Muscle layer of duodenum (tissue), 2 donors: ENCODE measurements at regions not wholly inside any gene's neighbourhood (a gene's known extent, or its start where the extent isn't known, plus 50 kb on each side); places are given as distances from the start of the nearest gene placed in this dataset.
A peak's percentile ranks its signal among the peaks of the same experiment; 100 is the strongest.

Source experiments
- H3K27ac ChIP-seq: one replicate; pipeline ENCODE4 v1.7.0; 2013; ENCODE audit warnings: mild to moderate bottlenecking, low read length
- H3K27me3 ChIP-seq: one replicate; pipeline ENCODE4 v1.7.0; 2013; ENCODE audit warnings: low read depth, mild to moderate bottlenecking, control low read depth, low read length
- H3K36me3 ChIP-seq, 2 donors: one replicate each; pipeline ENCODE4 v1.7.0; 2013; ENCODE audit warnings: low read length in 2 of 2, control low read depth in 1 of 2, mild to moderate bottlenecking in 1 of 2; ENCODE audit not compliant: insufficient read depth in 2 of 2, control insufficient read depth in 1 of 2
- H3K4me1 ChIP-seq, 2 donors: one replicate each; pipeline ENCODE4 v1.7.0; 2013; ENCODE audit warnings: low read length in 2 of 2, mild to moderate bottlenecking in 2 of 2, control low read depth in 1 of 2, moderate library complexity in 1 of 2; ENCODE audit not compliant: insufficient read depth in 2 of 2, control insufficient read depth in 1 of 2
- H3K4me3 ChIP-seq, 2 donors: one replicate each; pipeline ENCODE4 v1.7.0; 2013; ENCODE audit warnings: low read length in 2 of 2, low read depth in 1 of 2, mild to moderate bottlenecking in 1 of 2
- H3K9me3 ChIP-seq, 2 donors: one replicate each; pipeline ENCODE4 v1.7.0; 2013; ENCODE audit warnings: low read length in 2 of 2, control low read depth in 1 of 2, mild to moderate bottlenecking in 1 of 2; ENCODE audit not compliant: control insufficient read depth in 1 of 2
- donor health status: healthy.

DNA sequence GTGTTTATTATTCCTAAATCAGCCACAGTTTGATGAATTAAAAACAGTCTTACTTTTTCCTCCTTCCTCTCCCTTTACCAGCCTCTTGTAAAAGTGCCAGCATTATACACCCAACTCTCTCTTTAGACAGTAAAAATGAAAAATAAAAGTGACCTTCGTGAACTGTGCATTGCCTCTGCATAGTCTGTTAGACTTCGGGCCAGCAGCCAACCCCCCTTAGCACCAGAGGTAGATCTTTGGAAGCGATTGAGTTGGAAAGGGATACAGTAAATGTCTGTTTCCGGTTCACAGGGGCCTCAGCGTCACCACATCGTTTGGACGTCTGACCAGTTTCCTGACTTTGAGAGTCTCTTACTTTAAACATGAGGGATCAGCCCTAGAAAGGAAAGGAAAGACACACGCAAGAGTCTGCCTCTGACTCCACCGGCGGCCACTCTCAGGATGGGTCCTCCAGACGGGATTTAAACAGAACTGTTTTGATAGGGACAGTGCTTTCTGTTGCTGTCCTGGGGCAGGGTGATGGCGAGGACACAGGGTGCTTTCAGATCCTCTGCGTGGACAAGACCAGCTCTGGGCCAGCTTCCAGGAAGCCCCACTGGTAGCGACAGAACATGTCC is 206.6 kb upstream of the PREP start:
- H3K4me3 ChIP-seq = no peak overlapping the region

DNA sequence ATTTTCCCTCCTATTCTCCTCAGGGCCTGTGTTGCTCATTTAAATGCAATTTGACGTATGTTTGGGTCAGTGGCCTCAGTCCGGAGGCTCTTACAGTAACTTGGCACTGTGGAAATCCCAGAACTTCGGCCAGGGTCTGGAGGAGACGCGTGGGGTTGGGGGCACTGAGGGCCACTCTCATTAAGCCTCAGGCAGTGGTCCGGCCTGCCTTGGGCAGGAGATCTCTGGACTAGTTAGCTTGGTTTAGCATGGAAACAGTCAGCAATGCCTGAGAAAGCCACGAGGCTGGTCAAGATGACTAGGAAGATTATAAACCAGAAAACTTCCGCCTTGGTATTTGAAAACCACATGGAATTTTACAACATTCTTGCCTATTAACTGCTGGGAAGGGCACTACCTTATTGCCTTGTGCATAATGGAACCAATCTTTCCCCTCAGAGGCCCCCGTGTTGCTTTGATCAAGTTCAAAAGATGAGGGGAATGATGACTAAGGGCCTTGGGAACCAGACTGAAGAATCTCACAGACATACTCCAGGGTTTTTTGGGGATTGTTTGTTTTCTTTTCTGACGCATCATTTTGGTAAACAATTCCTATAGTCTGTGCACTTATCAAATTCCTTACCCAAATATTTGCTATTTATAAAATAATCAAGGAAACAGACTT is 206.0 kb upstream of the PREP start:
- Histone ChIP-seq H3K27ac (no peak overlapping the region), H3K9me3 (no peaks in the 10 kb centered on the region), H3K36me3 (no peaks in the 10 kb centered on the region), H3K27me3 (no peaks in the 10 kb centered on the region), H3K4me3 (no peak overlapping the region), H3K4me1 (peaks cover 0 to 7% of the 10 kb centered on the region in 2 donors)

More for the DNA sequence above, 206.6 kb upstream of the PREP start:
- Histone ChIP-seq H3K9me3 (no peaks in the 10 kb centered on the region), H3K36me3 (no peaks in the 10 kb centered on the region), H3K27ac (peak overlapping the region; percentile 33), H3K27me3 (no peaks in the 10 kb centered on the region), H3K4me1 (peaks cover 0 to 2% of the 10 kb centered on the region in 2 donors)

DNA sequence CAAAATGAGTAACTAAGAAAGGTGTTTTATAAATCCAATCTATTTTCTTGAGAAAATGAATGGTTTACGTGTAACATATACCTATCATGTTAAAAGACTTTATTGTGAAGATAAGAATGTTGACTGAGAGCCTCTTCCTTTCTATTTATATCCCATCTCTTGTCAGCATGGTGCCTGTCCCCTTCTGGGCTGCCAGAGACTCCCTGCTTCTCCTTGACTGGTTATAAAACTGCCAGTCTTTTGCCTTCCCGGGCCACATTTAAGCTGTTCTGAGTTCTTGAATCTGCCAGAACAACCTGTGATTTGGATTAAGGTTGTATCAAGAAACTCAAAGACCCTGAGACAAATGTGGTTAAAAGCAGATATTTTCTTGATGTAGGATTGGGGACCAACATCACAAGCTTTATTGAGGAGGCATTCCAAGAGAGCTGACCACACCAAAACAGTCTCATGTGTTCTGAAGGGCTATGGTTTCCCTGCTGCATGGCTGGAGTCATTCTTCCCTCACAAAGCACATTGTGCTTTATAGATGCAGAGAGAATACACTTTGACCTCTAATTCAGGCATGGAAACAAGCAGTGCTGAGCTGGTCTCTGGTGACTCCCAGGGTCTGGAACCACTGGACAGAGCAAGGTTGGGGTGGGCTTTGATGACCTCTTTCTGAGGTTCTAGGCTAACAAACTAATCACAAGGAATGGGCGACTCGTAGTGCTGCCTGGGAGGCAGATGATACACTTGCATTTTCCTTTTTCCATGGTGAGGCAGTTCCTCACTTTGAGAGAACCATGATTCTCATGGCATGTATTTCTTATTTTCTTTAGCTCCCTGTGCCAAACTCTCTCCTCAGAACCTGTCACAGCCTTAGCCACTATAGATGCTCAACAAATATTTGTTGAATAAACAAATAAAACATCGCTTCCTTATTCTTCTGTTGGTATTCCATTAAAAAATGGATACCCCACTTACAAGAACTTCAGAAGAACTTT is 205.0 kb upstream of the PREP start:
- no peaks in the 10 kb centered on the region for H3K36me3 ChIP-seq
- no peak overlapping the region for H3K27ac ChIP-seq
- peaks cover 0 to 12% of the 10 kb centered on the region in 2 donors for H3K4me1 ChIP-seq
- no peaks in the 10 kb centered on the region for H3K27me3 ChIP-seq
- H3K4me3 ChIP-seq = no peak overlapping the region
- H3K9me3 ChIP-seq = no peaks in the 10 kb centered on the region

DNA sequence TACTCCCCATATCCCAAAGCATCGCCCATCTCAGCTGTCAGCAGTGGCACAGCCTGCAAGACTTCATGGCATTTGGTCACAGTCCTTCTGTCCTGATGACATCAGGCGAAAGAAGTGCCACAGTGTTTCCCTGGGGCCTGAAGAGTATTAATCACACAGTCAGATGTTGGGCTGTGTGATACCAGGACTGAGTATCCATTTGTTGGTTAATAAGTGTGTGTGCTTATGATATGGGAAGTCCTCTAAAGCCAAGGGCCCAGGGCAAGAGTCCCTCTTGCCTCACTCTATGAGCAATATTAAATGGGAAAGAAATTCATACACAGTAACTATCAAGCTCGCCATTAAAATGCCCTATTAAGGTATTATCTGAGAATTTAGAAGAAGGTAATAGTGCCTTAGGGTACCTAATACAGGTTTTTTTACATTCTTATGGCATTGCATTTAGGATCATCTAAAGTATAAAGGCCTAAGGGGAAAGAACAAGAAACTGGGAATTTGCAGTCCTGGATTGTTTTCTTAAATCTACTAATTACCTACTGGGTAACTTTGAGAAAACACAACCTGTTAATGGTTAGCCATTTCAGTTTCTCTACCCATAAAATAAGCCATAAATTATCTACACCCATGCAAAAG is 204.1 kb upstream of the PREP start:
- Histone ChIP-seq H3K4me1 (peaks cover under 1 to 12% of the 10 kb centered on the region in 2 donors), H3K36me3 (no peaks in the 10 kb centered on the region), H3K4me3 (no peak overlapping the region), H3K27ac (no peak overlapping the region), H3K9me3 (no peaks in the 10 kb centered on the region), H3K27me3 (no peaks in the 10 kb centered on the region)

DNA sequence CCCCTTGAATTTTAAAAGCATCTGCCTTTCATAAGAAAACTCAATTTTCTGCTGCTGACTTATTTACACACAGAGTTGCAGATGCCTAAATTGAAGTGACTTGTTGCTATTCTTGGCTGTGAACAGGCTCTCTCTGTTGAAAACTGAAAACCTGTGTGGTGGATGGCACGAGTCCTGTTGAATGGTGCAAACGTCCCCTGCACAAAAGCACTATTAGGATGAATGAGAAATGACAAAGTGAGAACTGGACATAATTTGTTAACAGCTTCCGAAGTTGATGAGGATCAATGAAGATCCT is 201.7 kb upstream of the PREP start:
- H3K4me3 ChIP-seq = peak overlapping the region in 1 of 2 donors; percentile 3
- no peaks in the 10 kb centered on the region for H3K9me3 ChIP-seq
- no peak overlapping the region for H3K27ac ChIP-seq
- H3K27me3 ChIP-seq = no peaks in the 10 kb centered on the region
- H3K4me1 ChIP-seq = peaks cover 15 to 16% of the 10 kb centered on the region in 2 donors
- H3K36me3 ChIP-seq = no peaks in the 10 kb centered on the region

DNA sequence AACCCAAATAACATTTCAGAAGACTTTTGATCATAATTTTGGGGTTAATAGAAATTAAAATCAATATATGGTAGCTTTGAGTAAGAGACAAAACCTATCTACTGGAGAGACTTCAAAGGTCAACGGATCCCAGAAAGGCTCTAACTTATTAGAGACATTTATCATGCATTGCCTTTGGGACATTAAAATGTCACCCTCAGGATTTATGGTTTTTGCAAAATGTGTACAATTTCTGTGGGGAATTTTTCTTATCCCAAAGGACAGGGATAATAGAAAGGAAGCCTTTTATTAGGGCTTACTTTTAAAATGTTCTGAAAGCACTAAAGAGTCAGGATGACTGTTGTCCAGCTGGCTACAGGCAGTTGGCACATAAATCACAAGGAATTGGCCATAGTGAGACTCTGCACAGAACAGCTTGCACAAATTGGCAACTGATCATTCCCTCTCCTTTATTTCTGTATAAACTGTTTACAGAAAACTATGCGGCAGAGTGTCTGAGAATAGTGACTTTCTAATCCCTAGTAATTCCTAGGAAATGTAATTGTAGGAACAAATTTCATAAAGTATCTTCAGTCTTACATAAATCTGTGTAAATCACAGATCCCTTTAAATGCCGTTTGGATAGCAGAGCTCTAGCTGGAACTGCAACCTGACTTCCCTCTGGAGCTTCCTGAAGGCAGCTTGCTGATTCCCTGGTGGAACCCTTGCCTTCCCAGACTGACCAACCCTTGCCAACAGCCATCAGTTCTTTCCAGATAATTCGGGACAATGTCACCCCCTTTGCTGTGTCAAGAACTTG is 201.1 kb upstream of the PREP start:
- no peak overlapping the region for H3K27ac ChIP-seq
- H3K27me3 ChIP-seq = no peaks in the 10 kb centered on the region
- H3K4me1 ChIP-seq = peaks cover 15 to 16% of the 10 kb centered on the region in 2 donors
- peak overlapping the region in 1 of 2 donors; percentile 3 for H3K4me3 ChIP-seq
- no peaks in the 10 kb centered on the region for H3K36me3 ChIP-seq
- H3K9me3 ChIP-seq = no peaks in the 10 kb centered on the region

DNA sequence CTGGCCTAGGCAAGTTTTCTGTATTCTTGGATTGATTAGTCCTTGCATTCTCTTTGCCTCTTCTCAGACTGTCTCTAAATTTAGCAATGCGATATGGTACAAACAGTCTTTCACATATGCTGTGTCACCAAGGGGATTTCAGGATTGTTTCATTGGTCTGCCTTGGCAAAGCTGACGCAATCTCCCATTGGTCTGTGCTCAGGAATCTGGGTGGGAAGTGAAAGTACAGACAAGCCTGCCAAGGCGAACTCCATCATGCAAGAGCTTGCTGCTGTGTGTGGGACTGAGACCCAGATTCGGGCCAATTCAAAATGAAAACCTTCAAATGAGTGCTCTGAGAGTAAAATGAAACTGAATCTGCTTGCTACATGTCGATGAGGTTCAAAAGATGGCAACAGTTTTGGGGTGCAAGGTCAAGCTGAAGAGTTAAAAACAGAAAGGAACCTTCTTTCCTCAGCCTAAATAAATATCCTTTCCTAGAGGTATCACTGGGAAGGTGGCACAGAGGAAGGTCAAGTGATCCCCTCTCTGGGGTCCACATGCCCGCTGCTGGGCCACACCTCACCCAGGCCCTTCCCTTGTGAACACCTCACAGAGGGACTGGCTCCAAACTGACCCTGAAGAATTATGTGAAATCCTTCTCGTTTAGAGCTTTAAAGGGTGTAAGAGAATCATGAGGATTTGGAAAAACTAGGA is 198.8 kb upstream of the PREP start:
- Histone ChIP-seq H3K9me3 (no peaks in the 10 kb centered on the region), H3K27ac (peak overlapping the region; percentile 74), H3K4me3 (peak overlapping the region; percentile 2 to 33), H3K27me3 (no peaks in the 10 kb centered on the region), H3K4me1 (peaks cover 15 to 16% of the 10 kb centered on the region in 2 donors), H3K36me3 (no peaks in the 10 kb centered on the region)

DNA sequence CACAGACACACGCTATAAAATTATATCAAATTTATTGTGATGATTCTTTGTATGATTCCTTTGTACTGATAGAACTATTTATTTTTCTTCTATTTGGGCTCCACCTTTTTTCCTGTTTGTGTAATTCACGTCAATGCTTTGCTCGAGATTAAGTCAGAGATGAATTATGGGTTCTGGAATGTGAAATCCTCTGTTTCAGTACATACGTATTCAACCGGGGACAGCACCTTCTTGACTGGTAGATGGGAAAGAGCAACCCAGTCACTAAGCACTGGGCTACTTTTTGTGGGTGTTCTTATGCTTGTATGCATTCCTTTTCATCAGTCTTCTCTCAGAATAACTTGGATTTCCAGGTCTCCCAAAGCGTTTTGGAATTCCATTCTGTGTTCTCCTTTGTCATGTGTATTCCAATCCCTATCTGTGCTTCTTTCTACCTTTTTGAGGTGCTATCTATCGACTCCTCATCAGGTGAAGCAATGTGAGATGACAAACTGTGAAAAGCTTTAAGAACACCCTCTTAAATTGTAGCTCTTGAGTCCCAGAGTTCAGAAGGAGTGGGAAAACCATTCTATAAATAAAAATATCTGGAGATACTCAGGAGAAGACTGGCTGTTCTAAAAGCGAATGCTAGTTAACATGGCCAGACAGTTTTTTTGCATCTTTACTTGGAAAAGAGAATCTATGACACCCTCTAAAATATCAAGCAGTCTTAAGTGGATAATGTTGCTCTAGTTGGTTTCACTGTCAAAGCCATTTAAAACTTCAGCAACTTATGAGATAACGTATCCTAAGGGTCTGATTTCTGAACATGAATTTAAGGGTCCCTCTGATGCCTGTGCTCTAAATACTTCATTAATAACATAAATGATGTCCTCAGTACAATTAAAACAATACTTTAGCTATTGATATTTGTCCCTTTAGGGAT is 197.7 kb upstream of the PREP start:
- H3K27ac ChIP-seq = peak overlapping the region; percentile 74
- H3K4me3 ChIP-seq = peak overlapping the region; percentile 1 to 2
- H3K9me3 ChIP-seq = no peaks in the 10 kb centered on the region
- no peaks in the 10 kb centered on the region for H3K36me3 ChIP-seq
- peaks cover 15 to 16% of the 10 kb centered on the region in 2 donors for H3K4me1 ChIP-seq
- H3K27me3 ChIP-seq = no peaks in the 10 kb centered on the region

DNA sequence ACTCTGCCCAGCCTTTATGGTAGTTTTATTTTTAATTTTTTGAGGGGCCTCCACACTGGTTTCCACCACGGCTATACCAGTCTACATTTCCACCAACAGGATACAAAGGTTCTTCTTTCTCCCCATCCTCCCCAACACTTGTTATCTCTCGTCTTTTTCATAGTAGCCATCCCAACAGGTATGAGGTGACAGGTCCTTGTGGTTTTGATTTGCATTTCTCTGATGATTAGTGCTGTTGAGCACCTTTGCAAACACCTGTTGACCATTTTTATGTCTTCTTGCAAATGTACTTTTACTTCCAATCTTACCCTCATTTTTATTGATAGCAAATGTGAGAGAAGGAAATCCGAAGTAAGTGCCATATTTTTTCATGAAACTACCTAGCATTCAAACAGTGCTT is 195.4 kb upstream of the PREP start:
- Histone ChIP-seq H3K4me1 (peaks cover 15 to 16% of the 10 kb centered on the region in 2 donors), H3K27ac (no peak overlapping the region), H3K27me3 (no peaks in the 10 kb centered on the region), H3K36me3 (no peaks in the 10 kb centered on the region), H3K9me3 (no peaks in the 10 kb centered on the region), H3K4me3 (no peak overlapping the region)
